K562 (cell line): ENCODE measurements at regions not wholly inside any gene's neighbourhood (a gene's known extent, or its start where the extent isn't known, plus 50 kb on each side); places are given as distances from the start of the nearest gene placed in this dataset.

ENCODE experiments used
- CTBP1 ChIP-seq: fragments of 450-650 bp; IDR thresholded peaks from 2 replicates; pipeline ENCODE4 v1.6.1; 2016; ENCODE audit warnings: borderline replicate concordance
- CTCFL ChIP-seq: IDR thresholded peaks from 2 replicates; pipeline ENCODE4 v1.6.1; 2011; ENCODE audit warnings: borderline replicate concordance, low read depth, mild to moderate bottlenecking, moderate library complexity, low read length; ENCODE audit not compliant: insufficient read depth, poor library complexity, severe bottlenecking
- HDAC6 ChIP-seq: IDR thresholded peaks from 2 replicates; pipeline ENCODE4 v1.6.1; 2012; ENCODE audit warnings: low read depth, mild to moderate bottlenecking, control low read depth, inconsistent platforms, low read length, moderate library complexity
- HMBOX1 ChIP-seq: sonication (generic); IDR thresholded peaks from 2 replicates; pipeline ENCODE4 v1.6.1; 2016
- HSF4 ChIP-seq: fragments of 250-450 bp; sonication (Bioruptor Pico); IDR thresholded peaks from 2 replicates; pipeline ENCODE4 v2.1.2; 2022; ENCODE audit warnings: mild to moderate bottlenecking, moderate library complexity, borderline replicate concordance
- KAT7 ChIP-seq: sonication (generic); formaldehyde crosslinking; IDR thresholded peaks from 2 replicates; pipeline ENCODE4 v1.8.0; 2022; ENCODE audit warnings: missing genetic modification reagents, mild to moderate bottlenecking, borderline replicate concordance
- NFIC ChIP-seq: fragments of 450-650 bp; IDR thresholded peaks from 2 replicates; pipeline ENCODE4 v1.6.1; 2017; ENCODE audit warnings: mild to moderate bottlenecking, inconsistent platforms
- NONO ChIP-seq, 2 experiments: fragments of 200-400 bp in 1 of 2; fragments of 450-650 bp in 1 of 2; formaldehyde crosslinking in 1 of 2; IDR thresholded peaks; 2 replicates each; pipeline ENCODE4 v1.6.1; 2017; ENCODE audit warnings: low read depth in 2 of 2, mild to moderate bottlenecking in 2 of 2, moderate library complexity in 2 of 2, low read length in 1 of 2
- RREB1 ChIP-seq: fragments of 250-450 bp; sonication (Bioruptor Pico); IDR thresholded peaks from 2 replicates; pipeline ENCODE4 v1.4.0; 2020
- STAT5A ChIP-seq: IDR thresholded peaks from 2 replicates; pipeline ENCODE4 v1.6.1; 2012; ENCODE audit warnings: low read length, inconsistent platforms, borderline replicate concordance
- TEAD4 ChIP-seq, 2 experiments: sonication (generic) in 1 of 2; formaldehyde crosslinking in 1 of 2; IDR thresholded peaks; 2 replicates each; pipeline versions ENCODE4 v1.6.1 to v1.8.0; 2012 to 2022; ENCODE audit warnings: borderline replicate concordance in 1 of 2, inconsistent platforms in 1 of 2, low read length in 1 of 2, mild to moderate bottlenecking in 1 of 2, missing genetic modification reagents in 1 of 2
- ZEB2 ChIP-seq: fragments of 450-650 bp; IDR thresholded peaks from 2 replicates; pipeline ENCODE4 v1.6.1; 2016
- ZNF609 ChIP-seq: sonication (generic); formaldehyde crosslinking; IDR thresholded peaks from 2 replicates; pipeline ENCODE4 v1.8.1; 2023; ENCODE audit warnings: missing genetic modification reagents, mild to moderate bottlenecking, borderline replicate concordance

- TF ChIP-seq HMBOX1: no peak
- 0 out of 2 replicates have a peak, but pooled peaks have one; percentile 27 for TF ChIP-seq RREB1 (CRISPR knock-in tag)
- TF ChIP-seq STAT5A: no peak
- TF ChIP-seq KAT7 (CRISPR knock-in tag): no peak
- TF ChIP-seq NFIC: no peak
- TF ChIP-seq TEAD4 (IDR thresholded peaks at IDR 0.05; ENCODE audit: low read length): peak; percentile 44
- no peak for TF ChIP-seq TEAD4 (CRISPR knock-in tag; IDR thresholded peaks at IDR 0.05; ENCODE audit: borderline replicate concordance)
- peak; percentile 73; the same call in 1 of the 2 replicates for TF ChIP-seq CTBP1
- TF ChIP-seq ZEB2: 0 out of 2 replicates have a peak, but pooled peaks have one; percentile 41
- TF ChIP-seq CTCFL: no peak
- no peak for TF ChIP-seq HDAC6
- no peak for TF ChIP-seq HSF4
- no peak for TF ChIP-seq ZNF609 (CRISPR knock-in tag)
- TF ChIP-seq NONO (IDR thresholded peaks at IDR 0.05; ENCODE audit: low read depth in 2 of 2, low read length in 1 of 2): no peak
These were observed 68.1 kb upstream of the SEC14L1 start (continued) for GRCh38 chr17:77072670-77073069.
